ENCODE measurements at regions not wholly inside any gene's neighbourhood (a gene's known extent, or its start where the extent isn't known, plus 50 kb on each side); places are given as distances from the start of the nearest gene placed in this dataset.

DNA sequence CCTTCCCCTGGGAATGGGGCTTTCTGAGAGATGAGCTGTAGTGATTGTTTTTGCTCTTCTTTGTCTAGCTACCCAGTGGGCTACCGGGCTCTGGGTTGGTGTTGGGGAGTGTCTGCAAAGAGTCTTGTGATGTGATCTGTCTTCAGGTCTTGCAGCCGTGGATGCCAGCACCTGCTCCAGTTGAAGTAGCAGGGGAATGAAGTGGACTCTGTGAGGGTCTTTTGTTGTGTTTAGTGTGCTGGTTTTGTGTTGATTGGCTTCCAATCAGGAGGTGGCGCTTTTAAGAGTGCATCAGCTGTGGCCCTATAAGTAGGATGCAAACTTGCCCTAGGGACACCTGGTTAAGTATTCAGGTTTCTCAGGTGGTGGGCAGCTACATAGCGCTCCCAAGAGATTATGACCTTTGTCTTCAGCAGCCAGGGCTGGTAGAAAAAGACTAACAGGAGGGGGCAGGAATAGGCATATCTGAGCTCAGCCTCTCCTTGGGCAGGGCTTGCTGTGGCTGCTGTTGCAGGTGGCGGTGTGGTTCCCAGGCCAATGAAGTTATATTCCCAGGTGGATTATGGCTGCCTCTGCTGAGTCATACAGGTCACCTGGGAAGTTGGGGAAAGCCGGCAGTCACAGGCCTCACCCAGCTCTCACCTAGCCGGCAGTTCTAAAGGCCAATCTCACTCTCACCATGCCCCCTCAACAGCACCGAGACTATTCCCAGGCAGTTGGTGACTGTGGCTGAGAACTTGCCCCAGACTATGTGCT, 315.7 kb upstream of the C11orf87 start:
- no peak for TF ChIP-seq POLR2A (IDR thresholded peaks at IDR 0.05)
- TF ChIP-seq, protein P1, sequence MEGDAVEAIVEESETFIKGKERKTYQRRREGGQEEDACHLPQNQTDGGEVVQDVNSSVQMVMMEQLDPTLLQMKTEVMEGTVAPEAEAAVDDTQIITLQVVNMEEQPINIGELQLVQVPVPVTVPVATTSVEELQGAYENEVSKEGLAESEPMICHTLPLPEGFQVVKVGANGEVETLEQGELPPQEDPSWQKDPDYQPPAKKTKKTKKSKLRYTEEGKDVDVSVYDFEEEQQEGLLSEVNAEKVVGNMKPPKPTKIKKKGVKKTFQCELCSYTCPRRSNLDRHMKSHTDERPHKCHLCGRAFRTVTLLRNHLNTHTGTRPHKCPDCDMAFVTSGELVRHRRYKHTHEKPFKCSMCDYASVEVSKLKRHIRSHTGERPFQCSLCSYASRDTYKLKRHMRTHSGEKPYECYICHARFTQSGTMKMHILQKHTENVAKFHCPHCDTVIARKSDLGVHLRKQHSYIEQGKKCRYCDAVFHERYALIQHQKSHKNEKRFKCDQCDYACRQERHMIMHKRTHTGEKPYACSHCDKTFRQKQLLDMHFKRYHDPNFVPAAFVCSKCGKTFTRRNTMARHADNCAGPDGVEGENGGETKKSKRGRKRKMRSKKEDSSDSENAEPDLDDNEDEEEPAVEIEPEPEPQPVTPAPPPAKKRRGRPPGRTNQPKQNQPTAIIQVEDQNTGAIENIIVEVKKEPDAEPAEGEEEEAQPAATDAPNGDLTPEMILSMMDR (IDR thresholded peaks at IDR 0.05): no peak

All from transverse colon (tissue), 3 donors.